ENCODE measurements at regions not wholly inside any gene's neighbourhood (a gene's known extent, or its start where the extent isn't known, plus 50 kb on each side); places are given as distances from the start of the nearest gene placed in this dataset.
"Not testable (repeated sequence)": the region's sequence is repeated elsewhere in the genome, so short reads cannot be mapped to it uniquely, and the experiment has no call there.

DNA sequence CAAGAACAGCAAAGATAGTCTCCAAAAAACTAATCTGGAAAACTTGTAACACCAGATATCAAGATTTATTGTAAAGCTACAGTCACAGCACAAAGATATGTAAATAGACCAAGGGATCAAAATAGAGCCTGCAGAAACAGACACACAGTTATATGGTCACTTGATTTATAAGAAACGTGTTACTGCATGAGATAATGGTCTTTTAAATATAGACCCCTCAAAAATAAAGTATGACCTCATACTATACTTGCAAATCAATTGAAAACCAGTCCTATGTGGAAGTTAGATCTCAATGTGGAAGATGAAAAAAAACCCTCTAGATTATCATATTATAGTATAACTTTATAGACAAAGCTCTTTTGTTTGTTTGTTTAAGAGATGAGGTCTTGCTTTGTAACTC is 247.3 kb upstream of the CNR1 start:
- Histone ChIP-seq H3K27ac (no peak overlapping the region), H3K36me3 (no peaks in the 10 kb centered on the region), H3K4me1 (no peaks in the 10 kb centered on the region), H3K27me3 (no peaks in the 10 kb centered on the region), H3K4me3 (replicated peaks in 1 of 3) (no peak overlapping the region), H3K9me3 (no peaks in the 10 kb centered on the region)
- intact Hi-C loops (cut with DNase I) = no loop called here
- DNase-seq = no peak
- TF ChIP-seq, protein P1, sequence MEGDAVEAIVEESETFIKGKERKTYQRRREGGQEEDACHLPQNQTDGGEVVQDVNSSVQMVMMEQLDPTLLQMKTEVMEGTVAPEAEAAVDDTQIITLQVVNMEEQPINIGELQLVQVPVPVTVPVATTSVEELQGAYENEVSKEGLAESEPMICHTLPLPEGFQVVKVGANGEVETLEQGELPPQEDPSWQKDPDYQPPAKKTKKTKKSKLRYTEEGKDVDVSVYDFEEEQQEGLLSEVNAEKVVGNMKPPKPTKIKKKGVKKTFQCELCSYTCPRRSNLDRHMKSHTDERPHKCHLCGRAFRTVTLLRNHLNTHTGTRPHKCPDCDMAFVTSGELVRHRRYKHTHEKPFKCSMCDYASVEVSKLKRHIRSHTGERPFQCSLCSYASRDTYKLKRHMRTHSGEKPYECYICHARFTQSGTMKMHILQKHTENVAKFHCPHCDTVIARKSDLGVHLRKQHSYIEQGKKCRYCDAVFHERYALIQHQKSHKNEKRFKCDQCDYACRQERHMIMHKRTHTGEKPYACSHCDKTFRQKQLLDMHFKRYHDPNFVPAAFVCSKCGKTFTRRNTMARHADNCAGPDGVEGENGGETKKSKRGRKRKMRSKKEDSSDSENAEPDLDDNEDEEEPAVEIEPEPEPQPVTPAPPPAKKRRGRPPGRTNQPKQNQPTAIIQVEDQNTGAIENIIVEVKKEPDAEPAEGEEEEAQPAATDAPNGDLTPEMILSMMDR (IDR thresholded peaks at IDR 0.05) = no peak
- no peak for TF ChIP-seq POLR2A (IDR thresholded peaks at IDR 0.05)
- 39 to 54% methylated on average over 1 of the region's 1 CpG for WGBS, 2 donors

GRCh38 chr6:88408355-88408754 is 242.2 kb upstream of the CNR1 start:
- H3K9me3 ChIP-seq; H3K4me1 ChIP-seq; H3K36me3 ChIP-seq; H3K27ac ChIP-seq; H3K4me3 ChIP-seq (replicated peaks in 1 of 3); H3K27me3 ChIP-seq; DNase-seq; intact Hi-C loops (cut with DNase I): not testable (repeated sequence)
- WGBS, 2 donors = 90 to 93% methylated on average over 4 of the region's 4 CpGs

- H3K9me3 ChIP-seq; H3K36me3 ChIP-seq; DNase-seq; H3K4me3 ChIP-seq (replicated peaks in 1 of 3); H3K27ac ChIP-seq; H3K27me3 ChIP-seq; intact Hi-C loops (cut with DNase I); H3K4me1 ChIP-seq: not testable (repeated sequence)
- WGBS, 2 donors = 78 to 84% methylated on average over 17 to 18 of the region's 19 CpGs
Measured at GRCh38 chr6:88406674-88407073, 240.5 kb upstream of the CNR1 start.

DNA sequence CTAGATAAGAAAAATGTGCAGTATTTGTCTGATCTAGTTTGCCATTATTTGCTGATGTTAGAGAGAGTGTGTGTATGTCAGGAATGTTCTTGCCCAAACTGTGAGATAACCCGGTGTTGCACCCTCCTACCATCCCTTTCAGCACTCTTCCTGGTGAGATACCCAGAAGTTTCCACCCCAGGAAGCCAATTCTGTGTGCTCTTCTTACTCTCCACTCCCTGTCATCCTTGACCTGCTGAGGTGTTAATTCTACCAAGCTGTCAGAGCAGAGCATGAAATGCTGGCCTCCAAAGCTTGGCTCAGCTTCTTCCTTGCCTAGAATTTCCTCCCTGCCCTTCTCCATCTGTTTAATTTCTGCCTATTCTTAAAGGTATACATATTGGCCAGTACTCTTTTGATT is 237.3 kb upstream of the CNR1 start:
- H3K27me3 ChIP-seq = no peaks in the 10 kb centered on the region
- TF ChIP-seq, protein P1 (IDR thresholded peaks at IDR 0.05) = no peak
- no peak for TF ChIP-seq POLR2A (IDR thresholded peaks at IDR 0.05)

DNA sequence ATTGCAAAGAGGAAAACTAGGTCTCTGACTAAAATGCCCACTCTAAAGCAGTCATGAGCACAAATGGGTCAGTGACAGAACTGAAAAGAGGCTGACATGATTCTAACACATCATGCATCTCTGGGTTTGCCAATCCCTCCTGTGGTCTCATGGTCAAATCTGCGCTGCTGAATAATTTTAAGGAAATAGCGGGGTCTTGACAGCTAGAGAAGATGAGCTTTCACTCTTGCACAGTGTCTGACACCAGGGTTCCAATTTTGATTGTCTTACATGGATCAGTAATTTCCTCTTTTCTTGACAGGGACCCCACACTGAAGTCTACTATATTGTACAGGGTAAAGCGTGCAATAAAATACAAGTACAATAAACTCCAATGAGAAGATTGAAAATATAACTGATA is 236.8 kb upstream of the CNR1 start:
- no peak for TF ChIP-seq POLR2A (IDR thresholded peaks at IDR 0.05)
- TF ChIP-seq, protein P1 (IDR thresholded peaks at IDR 0.05) = no peak
- Histone ChIP-seq H3K27ac (no peak overlapping the region), H3K27me3 (no peaks in the 10 kb centered on the region), H3K4me1 (no peaks in the 10 kb centered on the region), H3K36me3 (no peaks in the 10 kb centered on the region), H3K4me3 (replicated peaks in 1 of 3) (no peak overlapping the region), H3K9me3 (no peaks in the 10 kb centered on the region)
- no peak for DNase-seq
- WGBS, 2 donors = 78 to 100% methylated on average over 3 of the region's 3 CpGs
- intact Hi-C loops (cut with DNase I) = no loop called here

More for the DNA sequence above, 237.3 kb upstream of the CNR1 start:
- Histone ChIP-seq H3K4me3 (replicated peaks in 1 of 3) (no peak overlapping the region), H3K36me3 (no peaks in the 10 kb centered on the region), H3K4me1 (no peaks in the 10 kb centered on the region), H3K27ac (no peak overlapping the region), H3K9me3 (no peaks in the 10 kb centered on the region)
- no peak for DNase-seq
- 56 to 66% methylated on average over 1 of the region's 1 CpG for WGBS, 2 donors
- intact Hi-C loops (cut with DNase I) = no loop called here

- intact Hi-C loops (cut with DNase I); DNase-seq; H3K36me3 ChIP-seq; H3K4me1 ChIP-seq; H3K4me3 ChIP-seq (replicated peaks in 1 of 3); H3K27me3 ChIP-seq; H3K27ac ChIP-seq; H3K9me3 ChIP-seq: not testable (repeated sequence)
- WGBS, 2 donors = 61 to 75% methylated on average over 3 to 7 of the region's 7 CpGs
Measured at GRCh38 chr6:88390998-88391397, 224.9 kb upstream of the CNR1 start.

GRCh38 chr6:88388589-88388988 is 222.4 kb upstream of the CNR1 start:
- no peaks in the 10 kb centered on the region for H3K27me3 ChIP-seq
- intact Hi-C loops (cut with DNase I) = no loop called here
- no peak for TF ChIP-seq POLR2A (IDR thresholded peaks at IDR 0.05)

More at GRCh38 chr6:88388589-88388988, 222.4 kb upstream of the CNR1 start:
- H3K36me3 ChIP-seq = no peaks in the 10 kb centered on the region
- no peaks in the 10 kb centered on the region for H3K9me3 ChIP-seq
- no peaks in the 10 kb centered on the region for H3K4me1 ChIP-seq
- no peak overlapping the region for H3K27ac ChIP-seq
- H3K4me3 ChIP-seq (replicated peaks in 1 of 3) = no peak overlapping the region
- no peak for DNase-seq

Data from thyroid gland (tissue), 4 donors.